K562 (cell line): ENCODE measurements at regions not wholly inside any gene's neighbourhood (a gene's known extent, or its start where the extent isn't known, plus 50 kb on each side); places are given as distances from the start of the nearest gene placed in this dataset.

Experiments used
- ATAC-seq: fragments of 200-7000 bp; cut with Tn5 transposase; 3 replicates; pipeline ENCODE4 v1.9.1; 2020; ENCODE audit warnings: moderate library complexity
- BruUV-seq: library from RNA; stranded (reverse); fragments of 400-500 nt; replicated peaks from 2 replicates; lab custom pipeline; 2021; lab: Mats Ljungman, UMichigan
- CTCF ChIA-PET: fragments of 300-600 bp; formaldehyde crosslinking; extraction: SDS; loops from one replicate; lab custom pipeline; 2021; ENCODE audit warnings: low intra/inter-chr PET ratio; lab: Yijun Ruan, JAX
- POLR2A ChIA-PET: fragments of 300-600, 350-650 bp; sonication (Branson Sonifier 250); formaldehyde crosslinking; extraction: SDS; loops from one replicate; lab custom pipeline; 2021; ENCODE audit warnings: antibody characterized with exemption, inconsistent platforms; lab: Yijun Ruan, JAX
- DNase-seq, 4 experiments: peaks; one replicate each; pipeline versions ENCODE4 v3.0.0 to v3.0.0-alpha.2; 2011 to 2018; ENCODE audit warnings: low spot score in 3 of 4, mixed read lengths in 3 of 4; ENCODE audit errors: extremely low read depth in 1 of 4
- FAIRE-seq: peaks from 2 replicates; lab custom pipeline; 2011; peaks lifted over from hg19 to GRCh38; lab: Jason Lieb, UNC
- H2AFZ ChIP-seq: 2 replicates; pipeline ENCODE4 v1.6.0; 2011; ENCODE audit warnings: low read depth, low read length, control low read depth, inconsistent platforms
- H3K27ac ChIP-seq: fragments of 200-600 bp; 3 replicates; pipeline ENCODE4 v1.8.0; 2011; ENCODE audit warnings: low read depth, mild to moderate bottlenecking, control low read depth, inconsistent platforms, low read length, moderate library complexity, mixed read lengths; ENCODE audit errors: extremely low read depth
- H3K27me3 ChIP-seq, 2 experiments: fragments of 300-600 bp in 1 of 2; 2 replicates in 1 of 2; 3 replicates in 1 of 2; pipeline versions ENCODE4 v1.6.0 to v1.8.0; 2011; ENCODE audit warnings: inconsistent platforms in 2 of 2, low read length in 2 of 2, mild to moderate bottlenecking in 1 of 2, mixed read lengths in 1 of 2, moderate library complexity in 1 of 2; ENCODE audit not compliant: control insufficient read depth in 2 of 2, insufficient read depth in 2 of 2
- H3K36me3 ChIP-seq: fragments of 300-600 bp; 3 replicates; pipeline ENCODE4 v1.8.0; 2011; ENCODE audit warnings: mild to moderate bottlenecking, low read length, inconsistent platforms; ENCODE audit not compliant: control insufficient read depth, insufficient read depth
- H3K4me1 ChIP-seq, 2 experiments: fragments of 200-600 bp in 1 of 2; replicated peaks in 1 of 2; 2 replicates in 1 of 2; 3 replicates in 1 of 2; pipeline versions ENCODE4 v1.5.1 to v1.8.0; 2011; ENCODE audit warnings: inconsistent platforms in 2 of 2, low read length in 2 of 2, mild to moderate bottlenecking in 1 of 2, mixed read lengths in 1 of 2, moderate library complexity in 1 of 2; ENCODE audit not compliant: control insufficient read depth in 2 of 2, insufficient read depth in 2 of 2
- H3K4me2 ChIP-seq: 2 replicates; pipeline ENCODE4 v1.6.1; 2011; ENCODE audit warnings: low read length, control low read depth, inconsistent platforms, mixed read lengths; ENCODE audit not compliant: insufficient read depth
- H3K4me3 ChIP-seq: fragments of 200-600 bp; sonication (generic), shearing (Covaris generic); 2 replicates; pipeline ENCODE4 v1.5.1; 2016; ENCODE audit warnings: control low read depth, inconsistent platforms
- H3K79me2 ChIP-seq: fragments of 200-600 bp; 3 replicates; pipeline ENCODE4 v1.8.0; 2011; ENCODE audit warnings: low read length, inconsistent platforms; ENCODE audit not compliant: control insufficient read depth, insufficient read depth
- H3K9ac ChIP-seq, 2 experiments: 2 replicates each; pipeline versions ENCODE4 v1.6.0 to v1.6.1; 2011; ENCODE audit warnings: low read depth in 2 of 2, low read length in 2 of 2, control low read depth in 1 of 2, inconsistent platforms in 1 of 2, mild to moderate bottlenecking in 1 of 2, mixed read lengths in 1 of 2; ENCODE audit not compliant: insufficient read depth in 1 of 2
- H3K9me1 ChIP-seq: one replicate; pipeline ENCODE4 v1.6.0; 2011; ENCODE audit warnings: inconsistent platforms, mild to moderate bottlenecking, low read length, moderate library complexity; ENCODE audit not compliant: control insufficient read depth, insufficient read depth
- H3K9me3 ChIP-seq: replicated peaks from 2 replicates; pipeline ENCODE4 v1.5.1; 2011; ENCODE audit warnings: low read depth, low read length, inconsistent platforms; ENCODE audit not compliant: control insufficient read depth, insufficient read depth
- H4K20me1 ChIP-seq: replicated peaks from 2 replicates; pipeline ENCODE4 v1.6.1; 2011; ENCODE audit warnings: low read length, inconsistent platforms, mixed read lengths; ENCODE audit not compliant: control insufficient read depth, insufficient read depth
- CBFA2T3 ChIP-seq: fragments of 450-650 bp; IDR thresholded peaks from 2 replicates; pipeline ENCODE4 v1.6.1; 2017
- CBX8 ChIP-seq: fragments of 200-600 bp; sonication (generic); IDR thresholded peaks from 2 replicates; pipeline ENCODE4 v1.6.1; 2012; ENCODE audit warnings: borderline replicate concordance, mixed run types, low read depth, mild to moderate bottlenecking, moderate library complexity, mixed read lengths, low read length, control low read depth, inconsistent platforms; ENCODE audit not compliant: poor library complexity, severe bottlenecking; ENCODE audit errors: extremely low read depth
- CSDE1 ChIP-seq, 2 experiments: fragments of 450-650 bp; IDR thresholded peaks; 2 replicates each; pipeline ENCODE4 v1.6.1; 2016; ENCODE audit warnings: mild to moderate bottlenecking in 1 of 2
- ZNF23 ChIP-seq: fragments of 250-450 bp; sonication (Bioruptor Pico); IDR thresholded peaks from 2 replicates; pipeline ENCODE4 v1.4.0; 2020; ENCODE audit warnings: mild to moderate bottlenecking
- WGBS: fragments of 100-300 bp; shearing (Covaris generic); methylation state at CpG from one replicate; pipeline ENCODE4 v1.1.6; 2016; ENCODE audit warnings: low coverage, mixed read lengths; ENCODE audit not compliant: insufficient coverage; ENCODE audit errors: missing lambda C conversion rate; 5-methylcytosine and 5-hydroxymethylcytosine counted together
- in situ Hi-C: fragments of 300-500 bp; cut with MboI; formaldehyde crosslinking; loops from 4 replicates; pipeline ENCODE4 v1.15.0; 2018; ENCODE audit warnings: inconsistent platforms, mixed read lengths
- intact Hi-C: fragments of 100-400 bp; cut with micrococcal nuclease; formaldehyde crosslinking; loops from 2 replicates; pipeline ENCODE4 v1.14.2; 2022
- TF ChIP-seq, protein P1 (sequence below): fragments of 250-450 bp; sonication (Bioruptor Pico); IDR thresholded peaks from 2 replicates; pipeline ENCODE4 v1.6.1; 2021; ENCODE audit warnings: mild to moderate bottlenecking
- TF ChIP-seq, protein P2 (sequence below): fragments of 250-450 bp; sonication (Bioruptor Pico); IDR thresholded peaks from 2 replicates; pipeline ENCODE4 v1.5.0; 2021
- TF ChIP-seq, protein P3 (sequence below), 2 experiments: fragments of 450-650 bp in 1 of 2; sonication (generic) in 1 of 2; formaldehyde crosslinking; conservative IDR thresholded peaks; 2 replicates each; pipeline versions ENCODE4 v1.4.0 to v1.8.1; 2020 to 2022; ENCODE audit warnings: mild to moderate bottlenecking in 1 of 2, missing genetic modification reagents in 1 of 2
- TF ChIP-seq, protein P4 (sequence below): fragments of 450-650 bp; conservative IDR thresholded peaks from 2 replicates; pipeline ENCODE4 v1.6.1; 2016; ENCODE audit warnings: missing genetic modification characterization, low read depth, mild to moderate bottlenecking, control low read depth, missing compliant biosample characterization

DNA sequence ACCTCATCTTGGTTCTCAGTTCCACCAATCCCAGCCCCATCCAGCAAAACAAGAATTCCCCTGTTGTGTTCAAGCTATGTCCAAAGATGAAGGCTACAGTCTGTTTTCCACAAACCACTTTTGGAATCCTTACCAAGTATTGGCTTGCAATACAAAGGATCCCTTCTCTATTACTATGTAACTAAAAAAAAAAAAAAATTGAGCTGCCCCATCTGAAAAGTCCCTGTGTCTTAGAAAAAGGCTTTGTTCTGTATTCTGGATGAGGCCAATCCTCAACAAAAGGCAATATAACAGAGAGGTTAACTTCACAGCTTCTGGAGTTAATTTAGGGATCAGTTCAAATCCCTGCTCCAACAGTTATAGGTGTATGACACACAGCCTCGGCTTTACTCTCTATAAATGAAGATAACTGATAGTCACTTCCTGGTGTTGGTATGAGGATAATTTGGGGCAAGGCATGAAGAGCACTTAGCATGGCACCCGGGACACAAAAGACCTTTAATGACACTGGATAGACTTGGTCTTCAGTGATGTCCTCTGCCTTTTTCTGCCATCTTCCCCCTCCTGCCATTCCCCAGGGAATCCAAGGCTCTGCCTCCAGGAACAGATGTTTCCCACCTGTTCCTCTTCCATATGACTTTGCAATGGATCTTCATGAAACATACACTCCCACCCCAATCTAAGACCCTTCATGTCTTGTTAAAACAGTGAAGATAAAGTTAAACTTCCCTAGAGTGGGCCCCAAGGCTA is 61.2 kb upstream of the ATL2 start:
- Histone ChIP-seq H2AFZ (no peak overlapping the region), H3K4me2 (no peak overlapping the region), H4K20me1 (no peaks in the 10 kb centered on the region; the same call in 1 of the 2 replicates), H3K4me3 (no peak overlapping the region), H3K79me2 (no peaks in the 10 kb centered on the region), H3K9me1 (no peaks in the 10 kb centered on the region), H3K4me1 (peaks cover 0 to 12% of the 10 kb centered on the region in 2 experiments; a peak in 4 of 5 replicates), H3K27me3 (peaks cover 16 to 26% of the 10 kb centered on the region in 2 experiments; a peak in 4 of 5 replicates)
- ATAC-seq: no peak
- 3% methylated on average over 2 of the region's 2 CpGs for WGBS
- BruUV-seq: no TSS peak
- FAIRE-seq: no peak
- POLR2A ChIA-PET: interaction anchor here (0.6 kb wide), 1 partner anchor 1282 kb away, joined by 3 read pairs; no protein-coding TSS in a partner anchor
- intact Hi-C loops: no loop called here
- TF ChIP-seq CSDE1 (IDR thresholded peaks at IDR 0.05) (no peak), ZNF23 (CRISPR knock-in tag) (no peak), CBFA2T3 (no peak), CBX8 (no peak)
- TF ChIP-seq, protein P1, sequence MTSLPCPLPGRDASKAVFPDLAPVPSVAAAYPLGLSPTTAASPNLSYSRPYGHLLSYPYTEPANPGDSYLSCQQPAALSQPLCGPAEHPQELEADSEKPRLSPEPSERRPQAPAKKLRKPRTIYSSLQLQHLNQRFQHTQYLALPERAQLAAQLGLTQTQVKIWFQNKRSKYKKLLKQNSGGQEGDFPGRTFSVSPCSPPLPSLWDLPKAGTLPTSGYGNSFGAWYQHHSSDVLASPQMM (CRISPR knock-in tag): no peak
- TF ChIP-seq, protein P2, sequence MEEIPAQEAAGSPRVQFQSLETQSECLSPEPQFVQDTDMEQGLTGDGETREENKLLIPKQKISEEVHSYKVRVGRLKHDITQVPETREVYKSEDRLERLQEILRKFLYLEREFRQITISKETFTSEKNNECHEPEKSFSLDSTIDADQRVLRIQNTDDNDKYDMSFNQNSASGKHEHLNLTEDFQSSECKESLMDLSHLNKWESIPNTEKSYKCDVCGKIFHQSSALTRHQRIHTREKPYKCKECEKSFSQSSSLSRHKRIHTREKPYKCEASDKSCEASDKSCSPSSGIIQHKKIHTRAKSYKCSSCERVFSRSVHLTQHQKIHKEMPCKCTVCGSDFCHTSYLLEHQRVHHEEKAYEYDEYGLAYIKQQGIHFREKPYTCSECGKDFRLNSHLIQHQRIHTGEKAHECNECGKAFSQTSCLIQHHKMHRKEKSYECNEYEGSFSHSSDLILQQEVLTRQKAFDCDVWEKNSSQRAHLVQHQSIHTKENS: no peak
- TF ChIP-seq, protein P3, sequence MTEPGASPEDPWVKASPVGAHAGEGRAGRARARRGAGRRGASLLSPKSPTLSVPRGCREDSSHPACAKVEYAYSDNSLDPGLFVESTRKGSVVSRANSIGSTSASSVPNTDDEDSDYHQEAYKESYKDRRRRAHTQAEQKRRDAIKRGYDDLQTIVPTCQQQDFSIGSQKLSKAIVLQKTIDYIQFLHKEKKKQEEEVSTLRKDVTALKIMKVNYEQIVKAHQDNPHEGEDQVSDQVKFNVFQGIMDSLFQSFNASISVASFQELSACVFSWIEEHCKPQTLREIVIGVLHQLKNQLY (CRISPR knock-in tag; conservative IDR thresholded peaks at IDR 0.05): no peak
- TF ChIP-seq, protein P4, sequence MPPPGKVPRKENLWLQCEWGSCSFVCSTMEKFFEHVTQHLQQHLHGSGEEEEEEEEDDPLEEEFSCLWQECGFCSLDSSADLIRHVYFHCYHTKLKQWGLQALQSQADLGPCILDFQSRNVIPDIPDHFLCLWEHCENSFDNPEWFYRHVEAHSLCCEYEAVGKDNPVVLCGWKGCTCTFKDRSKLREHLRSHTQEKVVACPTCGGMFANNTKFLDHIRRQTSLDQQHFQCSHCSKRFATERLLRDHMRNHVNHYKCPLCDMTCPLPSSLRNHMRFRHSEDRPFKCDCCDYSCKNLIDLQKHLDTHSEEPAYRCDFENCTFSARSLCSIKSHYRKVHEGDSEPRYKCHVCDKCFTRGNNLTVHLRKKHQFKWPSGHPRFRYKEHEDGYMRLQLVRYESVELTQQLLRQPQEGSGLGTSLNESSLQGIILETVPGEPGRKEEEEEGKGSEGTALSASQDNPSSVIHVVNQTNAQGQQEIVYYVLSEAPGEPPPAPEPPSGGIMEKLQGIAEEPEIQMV (tag): no peak
- TF ChIP-seq, all 486 proteins: peak for 0
- CTCF ChIA-PET: no interaction called here
- in situ Hi-C loops: no loop called here
- DNase-seq: no peak
- H3K9ac ChIP-seq: no peak overlapping the region
- H3K36me3 ChIP-seq: no peaks in the 10 kb centered on the region
- H3K27ac ChIP-seq: no peak overlapping the region
- H3K9me3 ChIP-seq: no peaks in the 10 kb centered on the region
